ENCODE measurements at regions not wholly inside any gene's neighbourhood (a gene's known extent, or its start where the extent isn't known, plus 50 kb on each side); places are given as distances from the start of the nearest gene placed in this dataset.

GRCh38 chr12:13304924-13305323, 108.4 kb downstream of the EMP1 start:
- TF ChIP-seq CTCF (IDR thresholded peaks at IDR 0.05) = no peak

GRCh38 chr12:13299457-13299856, 102.9 kb downstream of the EMP1 start:
- no peak for TF ChIP-seq CTCF (IDR thresholded peaks at IDR 0.05)
- no peak for ATAC-seq (ENCODE audit: low FRiP score)
- DNase-seq (ENCODE audit: low spot score) = no peak

More at GRCh38 chr12:13304924-13305323, 108.4 kb downstream of the EMP1 start:
- ATAC-seq (ENCODE audit: low FRiP score) = no peak
- no peak for DNase-seq (ENCODE audit: low spot score)

GRCh38 chr12:13293096-13293495, 96.6 kb downstream of the EMP1 start:
- DNase-seq (ENCODE audit: low spot score) (no peak), ATAC-seq (ENCODE audit: low FRiP score) (no peak)
- TF ChIP-seq CTCF (IDR thresholded peaks at IDR 0.05) = no peak

- no peak for TF ChIP-seq CTCF (IDR thresholded peaks at IDR 0.05)
- DNase-seq (ENCODE audit: low spot score) (no peak), ATAC-seq (ENCODE audit: low FRiP score) (peak; percentile 87)
Measured at GRCh38 chr12:13289653-13290289, 93.2 kb downstream of the EMP1 start.

GRCh38 chr12:13288937-13289652, 92.6 kb downstream of the EMP1 start:
- ATAC-seq (ENCODE audit: low FRiP score) (peak; percentile 48), DNase-seq (ENCODE audit: low spot score) (no peak)
- TF ChIP-seq CTCF (IDR thresholded peaks at IDR 0.05) = no peak

- ATAC-seq (ENCODE audit: low FRiP score) (peak; percentile 81), DNase-seq (ENCODE audit: low spot score) (no peak)
- no peak for TF ChIP-seq CTCF (IDR thresholded peaks at IDR 0.05)
Measured at GRCh38 chr12:13288501-13288900, 92.0 kb downstream of the EMP1 start.

GRCh38 chr12:13283867-13284266, 87.3 kb downstream of the EMP1 start:
- ATAC-seq (ENCODE audit: low FRiP score) (no peak), DNase-seq (ENCODE audit: low spot score) (no peak)
- TF ChIP-seq CTCF (IDR thresholded peaks at IDR 0.05) = no peak
